Testis (tissue), 2 donors: ENCODE measurements at regions not wholly inside any gene's neighbourhood (a gene's known extent, or its start where the extent isn't known, plus 50 kb on each side); places are given as distances from the start of the nearest gene placed in this dataset.
A peak's percentile ranks its signal among the peaks of the same experiment; 100 is the strongest.

ENCODE experiments used
- DNase-seq: peaks from one replicate; pipeline ENCODE4 v3.0.0-alpha.2; 2019
- H3K27ac ChIP-seq, 2 donors: fragments of 200-600 bp; sonication (generic); one replicate each; pipeline ENCODE4 v1.5.1; 2019
- H3K27me3 ChIP-seq: fragments of 200-600 bp; sonication (generic); one replicate; pipeline ENCODE4 v1.5.1; 2019
- H3K36me3 ChIP-seq: fragments of 200-600 bp; sonication (generic); one replicate; pipeline ENCODE4 v1.5.1; 2017; ENCODE audit warnings: low read depth; ENCODE audit errors: missing control alignments
- H3K4me1 ChIP-seq: fragments of 200-600 bp; sonication (generic); one replicate; pipeline ENCODE4 v1.5.1; 2019
- H3K4me3 ChIP-seq, 2 donors: fragments of 200-600 bp; sonication (generic); one replicate each; pipeline ENCODE4 v1.5.1; 2017 to 2019
- H3K9me3 ChIP-seq: fragments of 200-600 bp; sonication (generic); one replicate; pipeline ENCODE4 v1.5.1; 2017
- POLR2A ChIP-seq: fragments of 450-650 bp; IDR thresholded peaks from one replicate; pipeline ENCODE4 v1.6.1; 2017; ENCODE audit warnings: antibody characterized with exemption, mild to moderate bottlenecking, moderate library complexity
- WGBS, 2 donors: methylation state at CpG; one replicate each; pipeline ENCODE4 v1.1.5; 2018; 5-methylcytosine and 5-hydroxymethylcytosine counted together
- intact Hi-C: fragments of 100-400 bp; cut with DNase I; formaldehyde crosslinking; loops from one replicate; pipeline ENCODE4 v1.15.1; 2023; ENCODE audit warnings: low total_unique reads
- TF ChIP-seq, protein P1 (sequence below), 3 experiments: fragments of 450-650 bp in 2 of 3; fragments of 200-600 bp in 1 of 3; sonication (generic) in 1 of 3; IDR thresholded peaks; one replicate each; pipeline ENCODE4 v1.5.1; 2016 to 2019; ENCODE audit warnings: antibody characterized with exemption in 3 of 3, mild to moderate bottlenecking in 2 of 3, moderate library complexity in 1 of 3

DNA sequence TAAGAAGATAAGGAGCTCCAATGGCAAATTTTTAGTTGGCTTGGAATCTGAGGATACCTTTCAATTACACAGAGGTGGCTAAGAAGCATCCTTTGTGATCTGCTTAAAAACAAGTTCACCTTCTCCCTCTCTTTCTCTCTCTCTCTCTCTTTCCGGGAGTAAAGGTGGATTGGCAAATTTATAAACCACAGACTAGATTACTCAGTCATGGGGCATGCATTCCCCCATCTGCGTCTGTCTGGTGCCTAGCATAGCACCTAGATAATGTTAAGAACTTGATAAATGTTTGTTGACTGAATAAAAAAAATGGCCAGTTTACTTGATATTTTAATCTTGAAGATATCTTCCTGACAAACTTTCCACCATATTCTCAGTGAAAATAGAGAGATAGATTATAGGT is 312.3 kb downstream of the CDC5L start:
- Histone ChIP-seq H3K27ac (no peak overlapping the region), H3K9me3 (no peaks in the 10 kb centered on the region), H3K4me1 (no peaks in the 10 kb centered on the region), H3K4me3 (no peak overlapping the region), H3K27me3 (no peaks in the 10 kb centered on the region), H3K36me3 (no peaks in the 10 kb centered on the region)
- intact Hi-C loops, result no loop called here
- no peak for DNase-seq
- TF ChIP-seq, protein P1, sequence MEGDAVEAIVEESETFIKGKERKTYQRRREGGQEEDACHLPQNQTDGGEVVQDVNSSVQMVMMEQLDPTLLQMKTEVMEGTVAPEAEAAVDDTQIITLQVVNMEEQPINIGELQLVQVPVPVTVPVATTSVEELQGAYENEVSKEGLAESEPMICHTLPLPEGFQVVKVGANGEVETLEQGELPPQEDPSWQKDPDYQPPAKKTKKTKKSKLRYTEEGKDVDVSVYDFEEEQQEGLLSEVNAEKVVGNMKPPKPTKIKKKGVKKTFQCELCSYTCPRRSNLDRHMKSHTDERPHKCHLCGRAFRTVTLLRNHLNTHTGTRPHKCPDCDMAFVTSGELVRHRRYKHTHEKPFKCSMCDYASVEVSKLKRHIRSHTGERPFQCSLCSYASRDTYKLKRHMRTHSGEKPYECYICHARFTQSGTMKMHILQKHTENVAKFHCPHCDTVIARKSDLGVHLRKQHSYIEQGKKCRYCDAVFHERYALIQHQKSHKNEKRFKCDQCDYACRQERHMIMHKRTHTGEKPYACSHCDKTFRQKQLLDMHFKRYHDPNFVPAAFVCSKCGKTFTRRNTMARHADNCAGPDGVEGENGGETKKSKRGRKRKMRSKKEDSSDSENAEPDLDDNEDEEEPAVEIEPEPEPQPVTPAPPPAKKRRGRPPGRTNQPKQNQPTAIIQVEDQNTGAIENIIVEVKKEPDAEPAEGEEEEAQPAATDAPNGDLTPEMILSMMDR (IDR thresholded peaks at IDR 0.05), result no peak
- no peak for TF ChIP-seq POLR2A
- 90 to 91% methylated on average over 2 of the region's 2 CpGs for WGBS, 2 donors

DNA sequence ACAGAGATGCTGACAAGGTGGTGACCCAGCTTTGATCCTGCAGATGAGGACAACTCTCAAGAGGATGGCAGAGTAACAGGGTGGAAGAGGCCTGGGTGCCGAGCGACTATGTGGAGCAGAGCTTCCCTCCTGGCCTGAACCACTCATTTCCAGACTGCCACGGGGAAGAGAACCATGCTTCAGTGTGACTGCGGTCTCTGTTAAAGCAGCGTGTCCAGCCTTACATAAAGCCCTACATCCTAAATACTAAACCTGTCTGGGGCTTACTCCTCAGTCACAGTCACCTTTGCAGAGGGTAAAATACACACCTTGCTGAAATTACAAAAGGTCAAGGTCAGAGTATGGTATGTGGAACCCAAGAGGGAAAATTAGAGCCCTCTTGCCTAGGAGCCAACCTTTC is 312.9 kb downstream of the CDC5L start:
- no peaks in the 10 kb centered on the region for H3K4me1 ChIP-seq
- no peaks in the 10 kb centered on the region for H3K36me3 ChIP-seq
- H3K27me3 ChIP-seq, result no peaks in the 10 kb centered on the region
- H3K9me3 ChIP-seq, result no peaks in the 10 kb centered on the region
- intact Hi-C loops, result no loop called here
- H3K4me3 ChIP-seq, result no peak overlapping the region
- TF ChIP-seq, protein P1 (IDR thresholded peaks at IDR 0.05), result no peak
- TF ChIP-seq POLR2A, result no peak
- H3K27ac ChIP-seq, result no peak overlapping the region
- 96 to 98% methylated on average over 5 of the region's 5 CpGs for WGBS, 2 donors
- no peak for DNase-seq

DNA sequence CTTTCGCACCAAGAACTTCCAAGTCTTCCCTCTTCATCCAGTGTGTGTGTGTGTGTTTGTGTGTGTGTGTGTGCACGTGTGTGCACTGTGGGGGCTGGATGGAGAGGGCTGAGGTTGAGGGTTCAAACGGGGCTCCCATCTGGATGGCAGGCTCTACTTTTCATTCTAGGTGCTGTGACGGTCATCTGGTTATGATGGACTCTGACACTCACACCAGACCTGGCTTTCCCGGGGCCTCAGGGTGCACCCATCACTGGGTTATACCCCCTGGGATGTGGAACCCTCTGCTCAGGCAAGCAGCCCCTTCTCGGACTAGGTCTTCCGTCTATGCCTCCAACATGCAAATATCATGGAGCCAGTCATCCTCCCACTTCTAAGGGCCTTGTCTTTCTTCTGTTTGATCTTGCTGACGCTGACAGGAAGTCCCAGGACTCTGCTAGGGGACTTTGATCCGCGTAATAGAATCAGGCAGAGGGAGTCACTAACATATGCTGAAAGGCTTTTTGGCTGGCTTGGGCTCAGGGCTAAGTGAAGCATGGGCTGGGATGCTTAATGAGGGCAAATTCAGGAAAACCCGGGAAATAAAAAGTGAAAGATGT is 313.6 kb downstream of the CDC5L start:
- Histone ChIP-seq H3K9me3 (no peaks in the 10 kb centered on the region), H3K27me3 (no peaks in the 10 kb centered on the region), H3K4me3 (no peak overlapping the region), H3K36me3 (no peaks in the 10 kb centered on the region), H3K4me1 (no peaks in the 10 kb centered on the region), H3K27ac (no peak overlapping the region)
- DNase-seq, result no peak
- 78 to 81% methylated on average over 11 of the region's 11 CpGs for WGBS, 2 donors
- intact Hi-C loops, result no loop called here
- no peak for TF ChIP-seq POLR2A
- TF ChIP-seq, protein P1 (IDR thresholded peaks at IDR 0.05), result no peak

DNA sequence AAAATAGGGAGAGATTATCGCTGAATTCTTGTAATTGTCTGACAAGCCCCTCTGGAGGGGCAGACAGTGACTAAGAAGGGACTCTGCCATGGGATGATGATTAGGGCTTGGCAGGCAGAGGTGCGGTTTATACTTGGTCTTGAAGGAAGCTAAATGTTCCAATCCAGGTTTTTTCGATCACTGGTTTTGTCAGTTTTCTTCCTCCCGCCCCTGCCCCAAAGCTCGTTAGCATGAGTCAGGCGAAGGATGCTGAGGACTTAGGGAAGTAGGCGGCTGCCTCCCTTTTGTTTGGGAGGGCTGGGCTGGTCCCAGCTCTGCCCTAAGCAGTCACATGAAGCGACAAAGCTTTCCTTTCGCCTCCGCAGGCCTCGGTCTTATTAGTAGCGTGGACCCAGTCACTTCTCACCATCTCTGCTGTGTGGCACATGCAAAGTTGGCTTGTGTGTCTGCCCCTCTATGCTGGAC is 314.2 kb downstream of the CDC5L start:
- H3K27ac ChIP-seq, result no peak overlapping the region
- WGBS, 2 donors, result 87 to 92% methylated on average over 12 of the region's 12 CpGs
- H3K27me3 ChIP-seq, result no peaks in the 10 kb centered on the region
- H3K9me3 ChIP-seq, result no peaks in the 10 kb centered on the region
- H3K4me3 ChIP-seq, result no peak overlapping the region
- intact Hi-C loops, result no loop called here
- H3K36me3 ChIP-seq, result no peaks in the 10 kb centered on the region
- H3K4me1 ChIP-seq, result no peaks in the 10 kb centered on the region
- no peak for TF ChIP-seq POLR2A
- TF ChIP-seq, protein P1 (IDR thresholded peaks at IDR 0.05), result no peak
- no peak for DNase-seq

DNA sequence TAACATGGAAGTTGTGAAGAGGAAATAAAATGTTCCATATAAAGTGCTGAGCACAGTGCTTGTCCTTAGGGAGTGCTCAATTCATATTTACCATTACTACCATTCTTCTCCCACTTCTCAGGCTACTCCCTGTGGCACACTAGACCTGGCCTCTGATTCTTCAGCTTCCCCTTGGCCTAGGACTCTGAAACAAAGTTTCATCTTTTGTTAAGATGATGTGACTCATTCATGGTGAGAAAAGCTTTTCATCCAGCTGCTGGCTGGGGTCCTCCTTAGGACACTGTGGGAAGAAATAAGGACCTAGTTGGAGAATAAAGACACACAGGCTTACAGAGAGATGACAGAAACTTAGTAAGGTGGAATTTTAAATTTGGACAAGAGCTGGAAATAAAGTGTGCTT is 314.8 kb downstream of the CDC5L start:
- intact Hi-C loops, result no loop called here
- H3K36me3 ChIP-seq, result no peaks in the 10 kb centered on the region
- TF ChIP-seq, protein P1 (IDR thresholded peaks at IDR 0.05), result no peak
- TF ChIP-seq POLR2A, result no peak
- DNase-seq, result peak; percentile 28
- no peak overlapping the region for H3K4me3 ChIP-seq
- H3K4me1 ChIP-seq, result no peaks in the 10 kb centered on the region
- H3K27me3 ChIP-seq, result no peaks in the 10 kb centered on the region
- no peak overlapping the region for H3K27ac ChIP-seq
- H3K9me3 ChIP-seq, result no peaks in the 10 kb centered on the region
